C4-2B (cell line): ENCODE measurements at regions not wholly inside any gene's neighbourhood (a gene's known extent, or its start where the extent isn't known, plus 50 kb on each side); places are given as distances from the start of the nearest gene placed in this dataset.

Experiments used
- CTCF ChIP-seq: fragments of 450-650 bp; conservative IDR thresholded peaks from 2 replicates; pipeline ENCODE4 v1.5.1; 2017; ENCODE audit warnings: mild to moderate bottlenecking
- ZFX ChIP-seq: fragments of 450-650 bp; IDR thresholded peaks from 2 replicates; pipeline ENCODE4 v1.6.1; 2017

DNA sequence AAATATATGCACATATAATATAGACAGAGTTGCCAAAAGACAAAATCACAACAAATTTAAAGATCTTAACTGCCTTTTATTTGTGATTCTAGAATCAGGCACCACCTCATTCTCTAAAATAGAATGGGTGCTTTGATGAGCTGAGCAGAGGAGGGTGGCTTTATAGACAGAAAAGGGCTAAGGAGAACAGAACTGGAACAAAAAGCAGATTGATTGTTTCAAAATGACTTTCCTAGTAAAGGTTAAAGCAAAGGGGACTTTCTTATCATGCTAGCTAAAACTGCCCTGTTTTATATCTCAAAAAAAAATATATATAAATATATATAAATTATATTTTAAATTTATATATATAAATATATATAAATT, 287.6 kb downstream of the FAT3 start:
- TF ChIP-seq CTCF (no peak), ZFX (no peak)
